IMR-90 (cell line): ENCODE measurements at regions not wholly inside any gene's neighbourhood (a gene's known extent, or its start where the extent isn't known, plus 50 kb on each side); places are given as distances from the start of the nearest gene placed in this dataset.

Experiments
- ATAC-seq: fragments of 200-7000 bp; cut with Tn5 transposase; 2 replicates; pipeline ENCODE4 v1.9.1; 2020; ENCODE audit warnings: low read depth, mild to moderate bottlenecking, moderate library complexity
- BruUV-seq: library from RNA; stranded (reverse); fragments of 400-500 nt; replicated peaks from 2 replicates; lab custom pipeline; 2021; lab: Mats Ljungman, UMichigan
- CTCF ChIA-PET: fragments of 300-600 bp; formaldehyde crosslinking; extraction: SDS; loops from one replicate; lab custom pipeline; 2021; ENCODE audit warnings: antibody characterized with exemption; lab: Yijun Ruan, JAX
- POLR2A ChIA-PET: fragments of 300-600 bp; sonication (Branson Sonifier 250); formaldehyde crosslinking; loops from one replicate; lab custom pipeline; 2022; ENCODE audit warnings: antibody characterized with exemption; ENCODE audit not compliant: unreplicated experiment; lab: Charles Lee
- DNase-seq: peaks from one replicate; pipeline ENCODE4 v3.0.0; 2013
- H2AFZ ChIP-seq: replicated peaks from 2 replicates; pipeline ENCODE3; 2013; ENCODE audit warnings: low read length, mild to moderate bottlenecking; ENCODE audit not compliant: poor library complexity
- H2AK5ac ChIP-seq: 2 replicates; pipeline ENCODE4 v1.6.1; 2013; ENCODE audit warnings: low read depth, low read length, inconsistent platforms
- H2AK9ac ChIP-seq: replicated peaks from 2 replicates; pipeline ENCODE3; 2013; ENCODE audit warnings: mild to moderate bottlenecking, low read depth, low read length, moderate library complexity; ENCODE audit not compliant: poor library complexity
- H2BK120ac ChIP-seq: 2 replicates; pipeline ENCODE4 v1.6.1; 2013; ENCODE audit warnings: low read depth, low read length, inconsistent platforms
- H2BK15ac ChIP-seq: 3 replicates; pipeline ENCODE4 v1.6.1; 2013; ENCODE audit warnings: low read depth, low read length, inconsistent platforms
- H2BK20ac ChIP-seq: 2 replicates; pipeline ENCODE4 v1.6.1; 2013; ENCODE audit warnings: low read depth, mild to moderate bottlenecking, inconsistent platforms, low read length, moderate library complexity
- H2BK5ac ChIP-seq: 2 replicates; pipeline ENCODE4 v1.6.1; 2013; ENCODE audit warnings: mild to moderate bottlenecking, low read depth, low read length, inconsistent platforms; ENCODE audit not compliant: poor library complexity, severe bottlenecking
- H3K14ac ChIP-seq: replicated peaks from 2 replicates; pipeline ENCODE4 v1.6.1; 2013; ENCODE audit warnings: low read depth, low read length, inconsistent platforms
- H3K18ac ChIP-seq: 2 replicates; pipeline ENCODE4 v1.6.1; 2013; ENCODE audit warnings: low read depth, low read length, control low read depth
- H3K23ac ChIP-seq: 2 replicates; pipeline ENCODE4 v1.6.1; 2013; ENCODE audit warnings: low read depth, low read length, inconsistent platforms
- H3K27ac ChIP-seq: 2 replicates; pipeline ENCODE4 v1.5.1; 2013; ENCODE audit warnings: mild to moderate bottlenecking, control low read depth, low read length; ENCODE audit not compliant: insufficient read depth
- H3K27me3 ChIP-seq: 2 replicates; pipeline ENCODE4 v1.6.1; 2013; ENCODE audit warnings: low read length; ENCODE audit not compliant: control insufficient read depth, insufficient read depth
- H3K36me3 ChIP-seq: 2 replicates; pipeline ENCODE4 v1.6.1; 2013; ENCODE audit warnings: low read length, mixed read lengths; ENCODE audit not compliant: control insufficient read depth, insufficient read depth
- H3K4ac ChIP-seq: 2 replicates; pipeline ENCODE4 v1.6.1; 2013; ENCODE audit warnings: low read depth, low read length, inconsistent platforms
- H3K4me1 ChIP-seq: 2 replicates; pipeline ENCODE4 v1.6.1; 2013; ENCODE audit warnings: low read length, mixed read lengths; ENCODE audit not compliant: control insufficient read depth, insufficient read depth
- H3K4me2 ChIP-seq: 2 replicates; pipeline ENCODE4 v1.6.1; 2013; ENCODE audit warnings: low read depth, mild to moderate bottlenecking, control low read depth, low read length, moderate library complexity
- H3K4me3 ChIP-seq: 2 replicates; pipeline ENCODE4 v1.5.1; 2013; ENCODE audit warnings: low read depth, mild to moderate bottlenecking, control low read depth, low read length, moderate library complexity; ENCODE audit not compliant: insufficient read depth
- H3K56ac ChIP-seq: 2 replicates; pipeline ENCODE4 v1.6.1; 2013; ENCODE audit warnings: low read length, inconsistent platforms; ENCODE audit not compliant: insufficient read depth; ENCODE audit errors: extremely low read depth
- H3K79me1 ChIP-seq, 2 experiments: 2 replicates each; pipeline ENCODE4 v1.6.1; 2013; ENCODE audit warnings: low read length in 2 of 2, inconsistent platforms in 1 of 2, low read depth in 1 of 2
- H3K9ac ChIP-seq: 2 replicates; pipeline ENCODE4 v1.6.1; 2013; ENCODE audit warnings: low read depth, low read length, control low read depth
- H3K9me1 ChIP-seq: 2 replicates; pipeline ENCODE4 v1.6.1; 2013; ENCODE audit warnings: low read length, inconsistent platforms; ENCODE audit not compliant: insufficient read depth
- H3K9me3 ChIP-seq: 2 replicates; pipeline ENCODE4 v1.6.1; 2013; ENCODE audit warnings: low read length; ENCODE audit not compliant: control insufficient read depth, insufficient read depth
- H4K20me1 ChIP-seq: 2 replicates; pipeline ENCODE4 v1.6.1; 2013; ENCODE audit warnings: low read length, inconsistent platforms; ENCODE audit not compliant: insufficient read depth
- H4K5ac ChIP-seq: 2 replicates; pipeline ENCODE4 v1.6.1; 2013; ENCODE audit warnings: mild to moderate bottlenecking, low read depth, low read length, control low read depth
- H4K8ac ChIP-seq, 2 experiments: 2 replicates each; pipeline ENCODE4 v1.6.1; 2013; ENCODE audit warnings: low read depth in 2 of 2, low read length in 2 of 2, control low read depth in 1 of 2, inconsistent platforms in 1 of 2
- H4K91ac ChIP-seq: 2 replicates; pipeline ENCODE4 v1.6.1; 2013; ENCODE audit warnings: low read depth, low read length, inconsistent platforms; ENCODE audit not compliant: insufficient read depth
- CEBPB ChIP-seq: IDR thresholded peaks from 2 replicates; pipeline ENCODE4 v1.6.1; 2012; ENCODE audit warnings: low read depth, low read length, improper control_type of control experiment
- CHD1 ChIP-seq: IDR thresholded peaks from 2 replicates; pipeline ENCODE4 v1.6.1; 2012; ENCODE audit warnings: low read depth, low read length, improper control_type of control experiment
- MAFK ChIP-seq: IDR thresholded peaks from 2 replicates; pipeline ENCODE4 v1.6.1; 2012; ENCODE audit warnings: low read depth, low read length, improper control_type of control experiment
- MAZ ChIP-seq: IDR thresholded peaks from 2 replicates; pipeline ENCODE4 v1.6.1; 2012; ENCODE audit warnings: low read depth, mild to moderate bottlenecking, low read length, improper control_type of control experiment, moderate library complexity, borderline replicate concordance
- POLR2A ChIP-seq: IDR thresholded peaks from 2 replicates; pipeline ENCODE4 v1.6.1; 2012; ENCODE audit warnings: mild to moderate bottlenecking, low read depth, low read length
- RFX5 ChIP-seq: IDR thresholded peaks from 2 replicates; pipeline ENCODE4 v1.8.0; 2012; ENCODE audit warnings: low read depth, mild to moderate bottlenecking, low read length, moderate library complexity
- WGBS, 2 experiments: methylation state at CpG; one replicate each; pipeline versions ENCODE4 v1.1.5 to v1.1.7; 2013; ENCODE audit warnings: missing lambda C conversion rate in 2 of 2; ENCODE audit not compliant: insufficient read length in 1 of 2; ENCODE audit errors: extremely low coverage in 2 of 2; 5-methylcytosine and 5-hydroxymethylcytosine counted together
- dilution Hi-C: fragments of 300-500 bp; cut with HindIII; formaldehyde crosslinking; loops from one replicate; pipeline ENCODE4 v1.14.3; 2018; ENCODE audit warnings: low sequenced_read_pairs; ENCODE audit not compliant: unreplicated experiment
- in situ Hi-C: fragments of 300-500 bp; cut with MboI; formaldehyde crosslinking; loops from 3 replicates; pipeline ENCODE4 v1.14.3; 2019; ENCODE audit warnings: low sequenced_read_pairs, inconsistent platforms, mixed read lengths
- intact Hi-C: fragments of 100-400 bp; cut with micrococcal nuclease; formaldehyde crosslinking; loops from 2 replicates; pipeline ENCODE4 v1.10.0; 2022
- TF ChIP-seq, protein P1 (sequence below): fragments of 150-350 bp; IDR thresholded peaks from 2 replicates; pipeline ENCODE4 v1.6.1; 2016; ENCODE audit warnings: low read depth, mild to moderate bottlenecking, low read length, moderate library complexity, borderline replicate concordance
- TF ChIP-seq, protein P2 (sequence below): conservative IDR thresholded peaks from 2 replicates; pipeline ENCODE4 v1.5.1; 2012; ENCODE audit warnings: mild to moderate bottlenecking, low read depth, low read length, improper control_type of control experiment

GRCh38 chr2:107146181-107146580 lies 260.2 kb upstream of the ST6GAL2 start:
- Histone ChIP-seq H3K27ac (no peak overlapping the region), H3K9me1 (no peaks in the 10 kb centered on the region), H3K4ac (no peak overlapping the region), H4K91ac (no peak overlapping the region), H4K20me1 (no peaks in the 10 kb centered on the region), H2BK15ac (no peak overlapping the region), H2AK9ac (no peak overlapping the region), H2BK20ac (no peak overlapping the region), H2AFZ (no peak overlapping the region), H3K23ac (no peak overlapping the region), H3K14ac (no peak overlapping the region), H3K36me3 (no peaks in the 10 kb centered on the region), H3K4me2 (no peak overlapping the region), H3K79me1 (no peaks in the 10 kb centered on the region), H2BK120ac (no peak overlapping the region), H3K18ac (no peak overlapping the region), H3K56ac (no peak overlapping the region), H2BK5ac (no peak overlapping the region), H3K4me3 (no peak overlapping the region), H3K9me3 (peaks cover 7% of the 10 kb centered on the region), H3K4me1 (no peaks in the 10 kb centered on the region), H2AK5ac (no peak overlapping the region), H4K5ac (no peak overlapping the region), H4K8ac (no peak overlapping the region), H3K27me3 (no peaks in the 10 kb centered on the region), H3K9ac (no peak overlapping the region)
- dilution Hi-C loops, result no loop called here
- BruUV-seq, result no TSS peak
- no CpG with 5 or more reads among the region's 2 CpGs for WGBS, 2 experiments
- TF ChIP-seq, protein P1, sequence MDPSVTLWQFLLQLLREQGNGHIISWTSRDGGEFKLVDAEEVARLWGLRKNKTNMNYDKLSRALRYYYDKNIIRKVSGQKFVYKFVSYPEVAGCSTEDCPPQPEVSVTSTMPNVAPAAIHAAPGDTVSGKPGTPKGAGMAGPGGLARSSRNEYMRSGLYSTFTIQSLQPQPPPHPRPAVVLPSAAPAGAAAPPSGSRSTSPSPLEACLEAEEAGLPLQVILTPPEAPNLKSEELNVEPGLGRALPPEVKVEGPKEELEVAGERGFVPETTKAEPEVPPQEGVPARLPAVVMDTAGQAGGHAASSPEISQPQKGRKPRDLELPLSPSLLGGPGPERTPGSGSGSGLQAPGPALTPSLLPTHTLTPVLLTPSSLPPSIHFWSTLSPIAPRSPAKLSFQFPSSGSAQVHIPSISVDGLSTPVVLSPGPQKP, result no peak
- TF ChIP-seq POLR2A (no peak), MAZ (no peak), MAFK (no peak), RFX5 (no peak), CEBPB (no peak), CHD1 (no peak)
- TF ChIP-seq, protein P2, sequence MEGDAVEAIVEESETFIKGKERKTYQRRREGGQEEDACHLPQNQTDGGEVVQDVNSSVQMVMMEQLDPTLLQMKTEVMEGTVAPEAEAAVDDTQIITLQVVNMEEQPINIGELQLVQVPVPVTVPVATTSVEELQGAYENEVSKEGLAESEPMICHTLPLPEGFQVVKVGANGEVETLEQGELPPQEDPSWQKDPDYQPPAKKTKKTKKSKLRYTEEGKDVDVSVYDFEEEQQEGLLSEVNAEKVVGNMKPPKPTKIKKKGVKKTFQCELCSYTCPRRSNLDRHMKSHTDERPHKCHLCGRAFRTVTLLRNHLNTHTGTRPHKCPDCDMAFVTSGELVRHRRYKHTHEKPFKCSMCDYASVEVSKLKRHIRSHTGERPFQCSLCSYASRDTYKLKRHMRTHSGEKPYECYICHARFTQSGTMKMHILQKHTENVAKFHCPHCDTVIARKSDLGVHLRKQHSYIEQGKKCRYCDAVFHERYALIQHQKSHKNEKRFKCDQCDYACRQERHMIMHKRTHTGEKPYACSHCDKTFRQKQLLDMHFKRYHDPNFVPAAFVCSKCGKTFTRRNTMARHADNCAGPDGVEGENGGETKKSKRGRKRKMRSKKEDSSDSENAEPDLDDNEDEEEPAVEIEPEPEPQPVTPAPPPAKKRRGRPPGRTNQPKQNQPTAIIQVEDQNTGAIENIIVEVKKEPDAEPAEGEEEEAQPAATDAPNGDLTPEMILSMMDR, result no peak
- POLR2A ChIA-PET, result no interaction called here
- in situ Hi-C loops, result no loop called here
- DNase-seq (no peak), ATAC-seq (no peak)
- intact Hi-C loops, result no loop called here
- CTCF ChIA-PET, result interaction anchor here (0.6 kb wide), 1 partner anchor 564 kb away, joined by 4 read pairs; no protein-coding TSS in a partner anchor
